IMR-90 (cell line): ENCODE measurements at regions not wholly inside any gene's neighbourhood (a gene's known extent, or its start where the extent isn't known, plus 50 kb on each side); places are given as distances from the start of the nearest gene placed in this dataset.

ENCODE experiments used
- BHLHE40 ChIP-seq: fragments of 150-350 bp; IDR thresholded peaks from 2 replicates; pipeline ENCODE4 v1.6.1; 2016; ENCODE audit warnings: mild to moderate bottlenecking, low read depth, low read length
- CEBPB ChIP-seq: IDR thresholded peaks from 2 replicates; pipeline ENCODE4 v1.6.1; 2012; ENCODE audit warnings: low read depth, low read length, improper control_type of control experiment
- MAZ ChIP-seq: IDR thresholded peaks from 2 replicates; pipeline ENCODE4 v1.6.1; 2012; ENCODE audit warnings: low read depth, mild to moderate bottlenecking, low read length, improper control_type of control experiment, moderate library complexity, borderline replicate concordance
- MXI1 ChIP-seq: IDR thresholded peaks from 2 replicates; pipeline ENCODE4 v1.6.1; 2012; ENCODE audit warnings: low read depth, mild to moderate bottlenecking, low read length, moderate library complexity, borderline replicate concordance
- NFE2L2 ChIP-seq: fragments of 150-350 bp; IDR thresholded peaks from 2 replicates; pipeline ENCODE4 v1.6.1; 2016; ENCODE audit warnings: low read depth, mild to moderate bottlenecking, low read length
- POLR2A ChIP-seq: IDR thresholded peaks from 2 replicates; pipeline ENCODE4 v1.6.1; 2012; ENCODE audit warnings: mild to moderate bottlenecking, low read depth, low read length
- RAD21 ChIP-seq: IDR thresholded peaks from 2 replicates; pipeline ENCODE4 v1.6.1; 2012; ENCODE audit warnings: low read length, improper control_type of control experiment
- RCOR1 ChIP-seq: IDR thresholded peaks from 2 replicates; pipeline ENCODE4 v1.6.1; 2012; ENCODE audit warnings: mild to moderate bottlenecking, low read length, improper control_type of control experiment; ENCODE audit not compliant: insufficient replicate concordance
- RFX5 ChIP-seq: IDR thresholded peaks from 2 replicates; pipeline ENCODE4 v1.8.0; 2012; ENCODE audit warnings: low read depth, mild to moderate bottlenecking, low read length, moderate library complexity
- SMC3 ChIP-seq: fragments of 150-350 bp; IDR thresholded peaks from 2 replicates; pipeline ENCODE4 v1.6.1; 2016; ENCODE audit warnings: low read depth, mild to moderate bottlenecking, antibody characterized with exemption, low read length, moderate library complexity
- TF ChIP-seq, protein P1 (sequence below): conservative IDR thresholded peaks from 2 replicates; pipeline ENCODE4 v1.5.1; 2012; ENCODE audit warnings: mild to moderate bottlenecking, low read depth, low read length, improper control_type of control experiment
- TF ChIP-seq, protein P2 (sequence below): fragments of 150-350 bp; IDR thresholded peaks from 2 replicates; pipeline ENCODE4 v1.6.1; 2017; ENCODE audit warnings: mild to moderate bottlenecking, antibody characterized with exemption, low read length, low read depth

DNA sequence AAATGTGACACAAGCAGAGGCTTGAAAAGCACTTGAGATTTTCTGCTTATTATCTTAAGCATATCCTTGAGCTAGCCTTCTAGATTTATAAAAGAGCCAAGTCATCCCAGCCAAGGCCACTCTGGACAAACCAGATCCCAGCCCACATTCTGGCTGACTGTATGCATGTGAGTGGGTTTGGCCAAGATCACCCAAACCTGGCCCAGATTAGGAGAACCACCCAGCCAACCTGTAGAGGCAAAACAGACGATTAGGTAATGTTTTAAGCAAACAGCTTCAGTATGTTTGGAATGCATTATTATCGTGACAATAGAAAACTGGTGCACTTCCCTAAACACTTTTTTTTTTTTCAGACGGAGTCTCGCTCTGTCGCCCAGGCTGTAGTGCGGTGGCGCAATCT is 151.9 kb downstream of the SPATA31D1 start:
- no peak for TF ChIP-seq RAD21
- TF ChIP-seq, protein P1, sequence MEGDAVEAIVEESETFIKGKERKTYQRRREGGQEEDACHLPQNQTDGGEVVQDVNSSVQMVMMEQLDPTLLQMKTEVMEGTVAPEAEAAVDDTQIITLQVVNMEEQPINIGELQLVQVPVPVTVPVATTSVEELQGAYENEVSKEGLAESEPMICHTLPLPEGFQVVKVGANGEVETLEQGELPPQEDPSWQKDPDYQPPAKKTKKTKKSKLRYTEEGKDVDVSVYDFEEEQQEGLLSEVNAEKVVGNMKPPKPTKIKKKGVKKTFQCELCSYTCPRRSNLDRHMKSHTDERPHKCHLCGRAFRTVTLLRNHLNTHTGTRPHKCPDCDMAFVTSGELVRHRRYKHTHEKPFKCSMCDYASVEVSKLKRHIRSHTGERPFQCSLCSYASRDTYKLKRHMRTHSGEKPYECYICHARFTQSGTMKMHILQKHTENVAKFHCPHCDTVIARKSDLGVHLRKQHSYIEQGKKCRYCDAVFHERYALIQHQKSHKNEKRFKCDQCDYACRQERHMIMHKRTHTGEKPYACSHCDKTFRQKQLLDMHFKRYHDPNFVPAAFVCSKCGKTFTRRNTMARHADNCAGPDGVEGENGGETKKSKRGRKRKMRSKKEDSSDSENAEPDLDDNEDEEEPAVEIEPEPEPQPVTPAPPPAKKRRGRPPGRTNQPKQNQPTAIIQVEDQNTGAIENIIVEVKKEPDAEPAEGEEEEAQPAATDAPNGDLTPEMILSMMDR: no peak
- TF ChIP-seq, protein P2, sequence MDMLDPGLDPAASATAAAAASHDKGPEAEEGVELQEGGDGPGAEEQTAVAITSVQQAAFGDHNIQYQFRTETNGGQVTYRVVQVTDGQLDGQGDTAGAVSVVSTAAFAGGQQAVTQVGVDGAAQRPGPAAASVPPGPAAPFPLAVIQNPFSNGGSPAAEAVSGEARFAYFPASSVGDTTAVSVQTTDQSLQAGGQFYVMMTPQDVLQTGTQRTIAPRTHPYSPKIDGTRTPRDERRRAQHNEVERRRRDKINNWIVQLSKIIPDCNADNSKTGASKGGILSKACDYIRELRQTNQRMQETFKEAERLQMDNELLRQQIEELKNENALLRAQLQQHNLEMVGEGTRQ: no peak
- no peak for TF ChIP-seq POLR2A
- no peak for TF ChIP-seq RCOR1
- TF ChIP-seq BHLHE40: no peak
- no peak for TF ChIP-seq SMC3
- no peak for TF ChIP-seq MAZ
- no peak for TF ChIP-seq MXI1
- TF ChIP-seq CEBPB: no peak
- no peak for TF ChIP-seq NFE2L2
- TF ChIP-seq RFX5: no peak
